Epithelial cell of proximal tubule (primary cell): ENCODE measurements at regions not wholly inside any gene's neighbourhood (a gene's known extent, or its start where the extent isn't known, plus 50 kb on each side); places are given as distances from the start of the nearest gene placed in this dataset.

Experiments
- DNase-seq: peaks from one replicate; pipeline ENCODE4 v3.0.0-alpha.2; 2011; ENCODE audit warnings: low read depth
- H3K4me3 ChIP-seq: 2 replicates; pipeline ENCODE4 v1.5.1; 2011; ENCODE audit warnings: low read depth, mild to moderate bottlenecking, low read length
- CTCF ChIP-seq: conservative IDR thresholded peaks from 2 replicates; pipeline ENCODE4 v1.5.1; 2012; ENCODE audit warnings: low read depth, mild to moderate bottlenecking, low read length

GRCh38 chr18:76121011-76121410 is 374.0 kb downstream of the ZNF516 start:
- TF ChIP-seq CTCF = no peak
- DNase-seq = no peak
- H3K4me3 ChIP-seq = no peak overlapping the region

GRCh38 chr18:76115580-76115979 is 379.5 kb downstream of the ZNF516 start:
- no peak for DNase-seq
- H3K4me3 ChIP-seq = no peak overlapping the region
- no peak for TF ChIP-seq CTCF

- H3K4me3 ChIP-seq = no peak overlapping the region
- no peak for TF ChIP-seq CTCF
- DNase-seq = no peak
These were observed 381.9 kb downstream of the ZNF516 start for GRCh38 chr18:76113101-76113500.

GRCh38 chr18:76102626-76103025 is 392.4 kb downstream of the ZNF516 start:
- H3K4me3 ChIP-seq = no peak overlapping the region
- no peak for DNase-seq
- no peak for TF ChIP-seq CTCF

- no peak overlapping the region for H3K4me3 ChIP-seq
- DNase-seq = no peak
- TF ChIP-seq CTCF = no peak
These were observed 392.9 kb downstream of the ZNF516 start for GRCh38 chr18:76102156-76102555.

GRCh38 chr18:76099931-76100457 is 395.0 kb downstream of the ZNF516 start:
- TF ChIP-seq CTCF = no peak
- H3K4me3 ChIP-seq = no peak overlapping the region
- no peak for DNase-seq

- no peak for TF ChIP-seq CTCF
- no peak overlapping the region for H3K4me3 ChIP-seq
- DNase-seq = no peak
These were observed 396.2 kb downstream of the ZNF516 start for GRCh38 chr18:76098674-76099411.
